ENCODE measurements at regions not wholly inside any gene's neighbourhood (a gene's known extent, or its start where the extent isn't known, plus 50 kb on each side); places are given as distances from the start of the nearest gene placed in this dataset.

- H3K9me3 ChIP-seq, result peaks cover 0 to 17% (median 2%) of the 10 kb centered on the region in 8 donors
- intact Hi-C loops (cut with DNase I; ENCODE audit: low total_unique reads), result no loop called here
- H3K27ac ChIP-seq, result peak overlapping the region in 5 of 8 donors; percentile 34 to 73 (median 51)
- no peaks in the 10 kb centered on the region for H3K36me3 ChIP-seq
- H3K4me1 ChIP-seq, result peaks cover 0 to 24% (median 11%) of the 10 kb centered on the region in 6 donors
- no peaks in the 10 kb centered on the region for H3K27me3 ChIP-seq (replicated peaks in 1 of 7)
- 65 to 80% (median 78%) methylated on average over 1 of the region's 1 CpG for WGBS, 5 donors
- H3K4me3 ChIP-seq, result no peak overlapping the region
- no peak for TF ChIP-seq POLR2A (IDR thresholded peaks at IDR 0.05)
- no peak for TF ChIP-seq CTCF (IDR thresholded peaks at IDR 0.05 in 8 of 11, conservative IDR thresholded peaks at IDR 0.05 in 3 of 11)
- TF ChIP-seq POLR2AphosphoS5 (IDR thresholded peaks at IDR 0.05), result no peak
- DNase-seq, result no peak
These were observed 123.9 kb downstream of the GPR65 start for GRCh38 chr14:88128816-88129215.

- intact Hi-C loops (cut with DNase I; ENCODE audit: low total_unique reads), result no loop called here
- peaks cover 0 to 24% (median 11%) of the 10 kb centered on the region in 6 donors for H3K4me1 ChIP-seq
- 10 to 20% (median 18%) methylated on average over 2 of the region's 2 CpGs for WGBS, 5 donors
- no peaks in the 10 kb centered on the region for H3K27me3 ChIP-seq (replicated peaks in 1 of 7)
- H3K9me3 ChIP-seq, result peaks cover 0 to 17% (median 2%) of the 10 kb centered on the region in 8 donors
- H3K4me3 ChIP-seq, result peak overlapping the region in 1 of 8 donors; percentile 18
- H3K27ac ChIP-seq, result peak overlapping the region in 6 of 8 donors; percentile 41 to 75 (median 70)
- TF ChIP-seq POLR2AphosphoS5 (IDR thresholded peaks at IDR 0.05) (no peak), POLR2A (IDR thresholded peaks at IDR 0.05) (no peak), CTCF (IDR thresholded peaks at IDR 0.05 in 8 of 11, conservative IDR thresholded peaks at IDR 0.05 in 3 of 11) (no peak)
- no peaks in the 10 kb centered on the region for H3K36me3 ChIP-seq
- no peak for DNase-seq
These were observed 124.5 kb downstream of the GPR65 start for GRCh38 chr14:88129306-88130056.

GRCh38 chr14:88130057-88130432 lies 125.1 kb downstream of the GPR65 start:
- H3K27me3 ChIP-seq (replicated peaks in 1 of 7), result no peaks in the 10 kb centered on the region
- peaks cover 0 to 17% (median 2%) of the 10 kb centered on the region in 8 donors for H3K9me3 ChIP-seq
- H3K27ac ChIP-seq, result peak overlapping the region in 6 of 8 donors; percentile 41 to 75 (median 70)
- H3K4me1 ChIP-seq, result peaks cover 0 to 24% (median 11%) of the 10 kb centered on the region in 6 donors
- DNase-seq, result no peak
- 5 to 7% (median 6%) methylated on average over 2 of the region's 2 CpGs for WGBS, 5 donors
- H3K4me3 ChIP-seq, result peak overlapping the region in 1 of 8 donors; percentile 18
- TF ChIP-seq CTCF (IDR thresholded peaks at IDR 0.05 in 8 of 11, conservative IDR thresholded peaks at IDR 0.05 in 3 of 11), result no peak
- TF ChIP-seq POLR2AphosphoS5 (IDR thresholded peaks at IDR 0.05), result no peak
- no peak for TF ChIP-seq POLR2A (IDR thresholded peaks at IDR 0.05)
- intact Hi-C loops (cut with DNase I; ENCODE audit: low total_unique reads), result no loop called here
- H3K36me3 ChIP-seq, result no peaks in the 10 kb centered on the region
